Kidney tubule cell (primary cell): ENCODE measurements at regions not wholly inside any gene's neighbourhood (a gene's known extent, or its start where the extent isn't known, plus 50 kb on each side); places are given as distances from the start of the nearest gene placed in this dataset.
A peak's percentile ranks its signal among the peaks of the same experiment; 100 is the strongest.

Source experiments
- DNase-seq: peaks from one replicate; pipeline ENCODE4 v3.0.0-alpha.2; 2018; ENCODE audit warnings: low spot score

DNA sequence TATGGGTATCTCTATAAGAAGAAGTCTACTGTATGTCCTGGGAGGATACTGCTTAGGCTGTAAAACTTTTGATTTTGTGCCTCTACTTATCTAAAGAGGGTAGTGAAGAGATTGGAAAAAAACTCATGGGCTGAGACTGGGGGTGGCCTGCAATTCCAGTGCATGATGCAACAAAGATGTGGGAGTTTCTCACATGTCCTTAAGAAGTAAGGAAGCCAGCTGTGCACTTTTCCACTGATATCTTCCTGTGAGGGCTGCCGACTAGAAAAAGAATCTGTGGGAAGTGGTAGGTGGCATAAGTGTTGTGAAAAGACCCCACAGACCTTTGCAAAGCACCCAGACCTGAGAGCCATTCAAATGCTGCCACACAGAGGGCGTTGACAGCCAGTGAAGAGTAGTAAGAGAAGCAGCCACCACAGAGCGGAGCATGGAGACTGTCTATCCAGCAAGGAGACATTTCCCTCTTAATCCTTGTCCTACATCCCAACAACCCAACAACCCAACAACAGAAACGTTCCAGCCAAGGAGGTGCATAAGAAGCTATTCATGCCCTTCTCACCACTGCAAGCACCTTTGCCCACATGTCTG, 65.1 kb downstream of the PFDN4 start:
- DNase-seq, result no peak

DNA sequence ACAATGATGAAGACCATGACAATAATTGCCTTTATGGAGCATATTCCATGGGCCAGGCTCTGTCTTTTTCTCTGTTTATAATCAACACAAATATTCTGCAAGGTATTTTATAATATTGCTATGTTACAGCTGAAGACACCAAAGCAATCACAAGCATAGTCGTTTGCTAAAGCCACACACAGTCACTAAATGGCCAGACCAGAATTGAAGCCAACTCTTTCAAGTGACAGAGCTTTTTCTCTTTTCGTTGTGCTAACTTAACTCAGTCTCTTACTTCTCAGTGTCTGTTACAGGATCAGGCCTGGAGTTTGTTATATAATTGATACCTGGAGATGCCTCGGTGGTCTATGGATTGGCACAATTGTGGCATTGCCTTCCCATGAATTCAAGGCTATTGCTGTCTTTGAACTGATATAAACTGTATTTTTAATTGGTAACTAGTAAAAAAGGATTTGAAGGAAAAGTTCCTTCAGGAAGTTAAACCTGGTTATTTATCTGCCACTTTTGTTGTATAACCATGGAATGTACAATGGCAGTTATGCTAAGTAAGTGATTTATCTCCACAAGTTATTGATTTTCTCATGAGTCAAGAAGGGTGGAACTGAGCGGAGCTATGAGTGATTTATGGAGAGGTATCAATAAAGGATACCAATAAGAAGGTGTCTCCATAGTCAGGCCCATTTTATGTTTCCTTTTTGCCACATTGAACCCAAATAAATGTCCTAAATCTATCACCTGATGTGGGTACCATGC, 67.6 kb downstream of the PFDN4 start:
- peak; percentile 49 for DNase-seq

DNA sequence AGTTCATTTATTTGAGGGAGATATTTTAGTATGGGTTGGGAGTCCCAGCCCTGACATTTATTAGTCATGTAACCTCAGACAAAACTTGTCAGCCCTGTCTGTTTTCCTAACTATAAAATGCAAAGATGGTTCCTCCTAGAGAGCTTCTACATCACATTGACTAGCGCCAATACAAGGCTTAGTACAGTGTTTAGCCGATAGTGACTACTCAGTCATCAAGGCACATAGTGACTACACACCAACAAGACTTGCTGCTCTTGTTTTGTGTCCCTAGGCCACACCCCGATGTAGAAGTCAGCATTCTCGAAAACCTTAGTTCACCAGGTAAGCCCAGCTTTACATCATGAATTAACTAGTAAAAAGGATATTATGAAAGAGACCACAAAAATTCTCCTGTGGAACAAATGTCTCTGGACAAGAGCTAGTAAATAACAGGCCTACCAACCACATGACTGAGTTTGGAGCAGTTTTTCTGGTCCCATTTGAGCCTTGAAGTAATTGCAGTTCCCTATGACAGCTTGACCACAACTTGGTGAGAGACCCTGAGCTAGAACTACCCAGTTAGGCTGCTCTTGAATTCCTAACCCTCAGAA, 68.8 kb downstream of the PFDN4 start:
- peak; percentile 32 for DNase-seq

DNA sequence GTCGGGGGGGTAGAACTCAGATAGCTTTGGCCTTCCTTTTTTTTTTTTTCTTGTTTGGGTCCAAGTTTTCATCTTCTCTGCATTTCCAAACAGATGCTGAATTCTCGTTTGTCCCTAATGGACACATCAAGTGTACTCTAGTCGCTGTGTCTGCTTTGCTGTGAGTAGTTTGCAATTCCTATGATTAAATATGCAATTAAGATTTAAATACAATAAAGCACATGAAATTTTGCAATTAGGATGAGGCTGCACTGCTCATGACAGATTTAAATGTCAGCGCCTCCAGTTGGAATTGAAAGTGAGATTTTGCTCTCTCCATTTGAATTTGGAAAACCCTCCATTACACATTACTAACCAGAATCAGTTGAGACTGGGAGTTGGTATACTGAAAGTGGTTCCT, 70.4 kb downstream of the PFDN4 start:
- DNase-seq, result no peak

DNA sequence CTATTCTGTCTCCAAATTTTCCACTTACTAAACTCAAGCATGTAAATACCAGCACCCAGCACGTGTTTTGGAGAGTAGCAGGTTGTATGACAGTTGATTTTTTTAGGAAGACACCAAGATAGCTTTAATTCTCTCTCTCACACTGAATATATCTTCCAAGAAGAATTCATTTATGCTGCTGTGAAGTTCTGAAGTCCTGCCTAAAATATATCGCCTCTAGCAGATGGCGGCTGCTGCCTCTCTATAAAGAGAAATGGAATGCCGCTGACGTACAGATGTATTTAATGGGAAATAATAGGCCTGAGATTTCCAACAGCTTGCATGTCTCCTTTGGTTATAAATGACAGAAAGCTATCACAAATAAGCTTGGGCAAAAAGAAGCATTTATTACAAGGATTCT, 74.7 kb downstream of the PFDN4 start:
- no peak for DNase-seq

DNA sequence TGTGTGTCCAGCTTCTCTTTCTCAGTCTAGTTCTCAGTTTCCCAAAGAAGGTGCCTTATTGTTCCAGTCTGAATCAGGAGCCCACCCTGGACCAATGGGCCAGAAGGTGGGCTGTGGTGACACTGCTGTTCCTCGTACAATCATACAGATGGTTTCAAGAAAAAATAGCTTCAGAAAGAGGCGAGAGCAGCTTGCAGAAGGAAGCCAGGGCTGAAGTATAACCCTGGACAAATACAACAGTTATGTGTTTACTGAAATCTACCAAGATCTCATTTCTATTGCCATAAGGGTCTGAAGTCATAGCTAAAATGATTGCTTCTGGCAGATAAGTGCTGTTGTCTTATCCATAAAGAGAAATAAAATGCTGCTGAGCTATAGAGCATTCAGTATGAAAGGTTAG, 75.4 kb downstream of the PFDN4 start:
- DNase-seq, result no peak

DNA sequence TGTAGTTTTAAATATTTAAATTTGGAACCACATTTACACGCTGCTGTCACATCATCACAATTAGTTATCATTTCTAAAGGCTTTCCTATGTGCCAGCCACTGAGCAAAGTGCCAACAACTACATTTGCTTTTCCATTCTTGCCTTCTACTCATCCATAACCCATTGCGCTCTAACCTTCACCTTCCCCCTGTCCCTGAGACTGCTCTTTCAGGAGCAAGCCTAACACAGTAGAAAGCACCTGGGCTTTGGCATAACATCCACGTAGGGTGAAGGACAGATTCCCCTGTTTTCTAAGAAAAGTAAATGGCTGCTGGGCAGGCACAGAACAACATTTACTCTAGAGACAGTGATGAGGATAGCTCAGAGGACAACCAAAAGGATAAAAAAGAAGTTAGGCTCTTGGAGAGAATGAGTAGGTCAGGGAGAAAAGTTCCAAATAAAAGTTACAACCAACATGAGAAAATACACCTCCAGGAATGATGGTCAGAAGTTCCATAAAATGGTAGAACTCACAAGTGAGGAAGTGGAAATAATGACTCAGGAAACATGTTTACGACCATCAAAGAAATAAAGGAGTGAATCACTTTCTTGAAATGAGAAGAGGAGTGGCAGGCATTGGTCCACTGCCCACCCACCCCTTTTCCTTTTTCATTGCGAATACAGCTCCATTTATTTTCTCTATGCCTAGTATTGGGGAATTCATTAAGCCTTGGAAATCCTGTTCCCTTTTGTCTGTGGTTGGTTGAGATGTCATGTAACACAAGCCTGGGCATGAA, 77.2 kb downstream of the PFDN4 start:
- DNase-seq, result peak; percentile 59

DNA sequence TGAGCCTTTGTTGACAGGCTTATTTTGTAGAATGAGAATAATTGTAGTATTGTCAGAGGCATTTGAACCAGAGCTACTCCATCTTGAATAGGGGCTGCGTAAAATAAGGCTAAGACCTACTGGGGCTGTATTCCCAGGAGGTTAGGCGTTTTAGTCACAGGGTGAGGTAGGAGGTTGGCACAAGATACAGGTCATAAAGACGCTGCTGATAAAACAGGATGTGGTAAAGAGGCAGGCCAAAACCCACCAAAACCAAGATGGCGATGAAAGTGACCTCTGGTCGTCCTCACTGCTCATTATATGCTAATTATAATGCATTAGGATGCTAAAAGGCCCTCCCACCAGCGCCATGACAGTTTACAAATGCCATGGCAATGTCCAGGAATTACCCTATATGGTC, 82.7 kb downstream of the PFDN4 start:
- no peak for DNase-seq

DNA sequence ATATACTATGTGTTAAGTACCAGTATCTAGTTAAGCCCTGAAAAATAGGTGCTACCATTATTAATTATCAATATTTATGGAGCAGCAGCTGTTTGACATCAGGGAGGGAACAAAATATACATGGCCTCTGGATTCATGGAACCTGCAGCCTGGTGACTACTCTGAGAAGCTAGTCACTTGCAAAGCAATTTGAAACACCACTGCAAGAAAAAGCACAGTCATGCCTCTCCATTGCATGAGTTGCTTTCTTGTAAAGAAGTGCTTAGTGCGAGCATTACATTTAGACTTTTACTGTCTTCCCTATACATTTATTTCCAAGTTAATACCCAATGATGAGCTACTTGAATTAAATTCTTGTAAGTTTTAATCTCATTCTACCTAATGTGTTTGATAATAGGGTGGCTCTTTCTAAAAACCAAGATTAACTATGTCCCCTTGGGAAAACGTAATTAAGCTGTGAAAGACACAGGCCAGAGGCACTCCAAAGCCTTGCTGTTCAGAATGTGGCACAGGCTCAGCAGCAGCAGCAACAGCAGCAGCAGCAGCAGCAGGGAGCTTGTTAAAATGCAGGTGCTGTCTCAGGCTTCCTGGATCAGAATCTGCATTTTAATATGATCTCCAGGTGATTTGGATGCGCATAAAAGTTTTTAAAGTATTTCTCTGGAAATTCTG, 83.6 kb downstream of the PFDN4 start:
- no peak for DNase-seq

DNA sequence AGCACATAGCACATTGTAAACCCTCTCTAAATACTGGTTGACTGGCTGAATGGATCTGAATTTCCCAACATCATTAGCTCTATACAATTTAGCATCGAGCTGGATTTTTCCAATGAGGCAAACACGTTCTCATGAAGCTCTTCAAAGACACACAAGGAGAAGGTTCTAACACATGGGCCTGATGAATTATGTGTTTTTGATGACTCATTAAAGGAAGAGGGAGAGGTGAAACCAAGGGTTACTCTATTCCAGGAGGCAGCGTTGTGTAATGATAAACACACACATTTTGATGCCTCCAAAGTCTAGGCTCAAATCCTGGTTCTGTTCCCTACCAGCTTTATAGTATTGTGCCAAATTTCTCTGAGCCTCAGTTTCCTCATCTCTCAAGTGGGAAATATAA, 84.3 kb downstream of the PFDN4 start:
- DNase-seq, result peak; percentile 45

DNA sequence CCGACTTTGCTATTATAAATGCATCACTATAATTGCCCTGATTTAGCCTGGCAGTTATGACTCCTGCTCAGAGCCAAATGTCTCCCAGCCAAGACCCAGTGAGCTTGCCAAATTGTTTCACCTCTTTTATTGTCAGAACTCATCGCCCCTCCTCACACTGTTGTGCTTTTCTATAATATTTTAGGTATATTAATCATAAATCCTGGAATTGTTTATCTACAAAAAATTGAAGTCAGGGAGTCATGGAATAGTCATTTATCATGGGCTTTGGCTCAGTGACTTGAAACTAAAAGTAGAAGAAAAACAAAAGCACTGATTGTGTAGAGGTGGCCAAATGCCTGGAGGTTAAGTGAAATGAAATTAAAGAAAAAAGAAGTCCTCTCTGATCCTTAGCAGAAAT, 85.6 kb downstream of the PFDN4 start:
- no peak for DNase-seq

DNA sequence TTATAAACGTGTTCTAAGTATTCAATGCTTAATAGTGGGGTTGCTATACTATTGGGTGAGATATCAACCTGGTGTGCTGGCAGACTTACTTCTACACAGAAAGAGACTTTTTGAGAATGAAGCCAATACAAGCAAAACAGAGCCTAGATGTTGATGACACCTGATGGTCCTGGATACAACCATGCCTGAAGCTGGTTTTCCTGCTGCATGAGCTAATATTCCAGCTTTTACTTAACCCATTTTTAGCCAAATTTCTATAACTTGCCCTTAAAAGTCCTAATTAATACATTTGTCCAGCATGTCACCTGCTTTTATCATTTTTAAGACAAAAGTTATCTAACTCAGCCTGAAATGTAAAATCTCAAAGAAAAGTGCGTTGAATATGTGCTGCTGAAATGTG, 86.2 kb downstream of the PFDN4 start:
- no peak for DNase-seq

DNA sequence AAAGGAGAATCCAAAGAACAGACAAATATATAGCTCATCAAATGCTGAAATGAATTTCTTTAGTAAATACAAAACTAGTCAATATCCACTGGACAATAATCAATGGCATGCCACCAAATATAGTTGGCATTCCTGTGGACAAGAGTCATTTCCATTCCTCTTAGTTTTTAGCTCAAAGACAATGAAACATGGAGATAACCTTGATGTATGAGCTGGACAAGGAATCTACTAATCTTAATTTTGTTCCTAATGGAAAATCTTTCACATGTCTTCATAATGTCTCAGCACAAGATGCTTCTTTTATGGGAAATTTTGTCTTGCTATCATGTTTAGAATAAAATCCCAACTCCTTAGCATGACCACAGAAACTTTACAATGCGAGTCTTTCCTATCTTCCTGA, 87.8 kb downstream of the PFDN4 start:
- no peak for DNase-seq

DNA sequence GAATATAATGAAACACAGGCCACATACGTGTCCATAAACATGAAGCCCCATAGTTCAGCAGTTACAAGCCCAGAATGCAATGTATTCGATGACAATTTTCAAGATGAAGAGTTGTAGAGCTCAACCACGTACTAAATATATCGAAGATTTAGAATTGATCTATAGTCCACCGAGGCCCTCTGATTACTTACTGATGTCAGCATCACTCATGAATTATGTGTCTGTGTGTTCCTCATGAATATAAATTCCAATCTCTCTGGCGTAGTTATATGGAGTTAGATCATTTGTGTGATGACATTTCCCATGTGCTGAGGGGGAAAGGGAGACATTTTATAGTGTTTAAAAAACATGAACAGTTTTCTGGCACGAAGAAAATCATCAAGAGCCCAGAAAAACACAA, 97.5 kb downstream of the PFDN4 start:
- no peak for DNase-seq

DNA sequence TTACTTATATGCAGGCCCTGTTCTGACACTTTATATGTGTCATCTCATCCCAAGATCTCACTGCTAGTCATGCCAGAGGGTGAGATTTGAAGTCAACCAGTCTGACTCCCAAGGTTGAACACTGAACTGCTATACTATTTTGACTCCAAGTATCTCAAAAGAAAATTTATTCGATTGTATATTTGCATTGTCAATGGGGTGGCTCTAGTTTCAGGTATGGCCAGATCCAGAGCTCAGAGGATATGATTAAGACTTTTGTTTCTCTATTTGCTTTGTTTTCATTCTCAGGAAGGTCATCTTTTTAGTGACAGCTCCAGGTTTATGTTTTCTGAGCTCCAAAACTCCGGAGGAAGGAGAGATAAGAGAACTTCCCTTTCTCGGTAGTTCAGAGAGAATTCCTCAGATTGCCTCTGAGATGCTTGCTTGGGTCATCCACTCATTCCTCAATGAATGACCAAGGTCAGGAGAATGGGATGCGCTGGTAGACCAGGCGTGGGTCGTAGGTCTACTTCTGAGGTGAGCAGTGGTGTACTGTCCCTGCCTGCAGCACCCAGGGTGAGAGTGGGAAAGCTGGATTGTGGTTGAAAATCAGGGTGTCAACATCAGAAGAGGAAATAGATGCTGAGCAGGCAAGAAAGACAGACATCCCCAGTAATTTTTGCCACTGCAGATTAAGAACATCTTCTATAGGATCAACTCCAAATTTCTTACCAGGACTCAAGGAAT, 99.3 kb downstream of the PFDN4 start:
- DNase-seq, result no peak

DNA sequence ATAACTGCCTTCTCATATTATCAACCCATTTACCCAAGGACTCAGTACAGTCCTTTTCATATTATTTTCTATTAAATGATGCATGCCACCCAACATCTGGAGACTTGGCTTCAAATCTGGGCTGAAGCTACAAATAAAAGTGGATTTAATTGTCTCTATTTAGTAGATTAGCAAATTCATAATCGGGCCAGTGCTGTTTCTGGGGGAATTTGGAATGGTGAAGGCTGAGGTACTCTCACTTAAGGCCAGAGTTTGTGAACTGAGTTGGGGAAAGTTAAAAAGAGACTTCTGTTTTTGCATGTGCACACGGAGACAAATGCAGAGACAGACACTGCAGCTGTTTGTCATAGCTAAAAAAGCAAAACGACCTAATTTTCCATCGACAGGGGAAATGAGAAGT, 100.9 kb downstream of the PFDN4 start:
- no peak for DNase-seq

DNA sequence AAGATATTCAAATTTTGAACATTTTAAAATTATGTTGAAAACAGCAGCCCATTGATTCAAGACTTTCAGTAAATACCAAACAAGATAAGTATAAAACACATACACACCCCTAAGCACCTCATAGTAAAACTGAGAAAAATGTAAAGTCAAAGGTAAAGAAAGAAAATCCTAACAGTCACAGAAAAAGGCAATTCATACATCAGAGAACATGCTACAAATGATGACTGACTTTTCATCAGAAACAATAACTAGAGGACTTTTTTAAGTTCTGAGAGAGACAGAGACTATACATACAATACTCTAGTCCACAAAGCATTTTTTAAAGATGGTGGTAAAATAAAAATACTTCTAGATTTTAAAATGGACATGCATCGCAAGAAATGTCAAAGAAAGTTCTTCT, 111.0 kb downstream of the PFDN4 start:
- no peak for DNase-seq

DNA sequence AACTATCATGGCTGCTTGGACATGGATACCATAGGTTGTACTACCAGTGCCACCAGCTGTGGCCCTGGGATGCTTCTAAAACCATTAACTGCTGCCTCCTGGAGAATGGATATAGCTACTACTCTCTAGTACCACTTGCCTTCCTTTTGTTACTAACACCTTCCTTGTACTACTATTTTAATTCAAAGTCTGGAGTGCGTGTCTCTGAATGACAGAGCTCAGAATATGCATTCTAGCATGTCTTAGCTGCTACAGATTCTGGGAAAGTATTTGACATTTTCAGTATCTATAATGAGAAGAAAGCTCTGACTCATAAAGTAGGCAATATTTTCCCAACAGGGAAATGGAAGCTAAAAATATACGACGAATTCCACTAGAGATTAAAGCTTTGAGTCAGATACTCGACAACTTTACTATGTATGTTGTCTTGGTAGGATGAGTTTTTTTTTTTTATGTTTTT, 112.3 kb downstream of the PFDN4 start:
- DNase-seq, result no peak

DNA sequence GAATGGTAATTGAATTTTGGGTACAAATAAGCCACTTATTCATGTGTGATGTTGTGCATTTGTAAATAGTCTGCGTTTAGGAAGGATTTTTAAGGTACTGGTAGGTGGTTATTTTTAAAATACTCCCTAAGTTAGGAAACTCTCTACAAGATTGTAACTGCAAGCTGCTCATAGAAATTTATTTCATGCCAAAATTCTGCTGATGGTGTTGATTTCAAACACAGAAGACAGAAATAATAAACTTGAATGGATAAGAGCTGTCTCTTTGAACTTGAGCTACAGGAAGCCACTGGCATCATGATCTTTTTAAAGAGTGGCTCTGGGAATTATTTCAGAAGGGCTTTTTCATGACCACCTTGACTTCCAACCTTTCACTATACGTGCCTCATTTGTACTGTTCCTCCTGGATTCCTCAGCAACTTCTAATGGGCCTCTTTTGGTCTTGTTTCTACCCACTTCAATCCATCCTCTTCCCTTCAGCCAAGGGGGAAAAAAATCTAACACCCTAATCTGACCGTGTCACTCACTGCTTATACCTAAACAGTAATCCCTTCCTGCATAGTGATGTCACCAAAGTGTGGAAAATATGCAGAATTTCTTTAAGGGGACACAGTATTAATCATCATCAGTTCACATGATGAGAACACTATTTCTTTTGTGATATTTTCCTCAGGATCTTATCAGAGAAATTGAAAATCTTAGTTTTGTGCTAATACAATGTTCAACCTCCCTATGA, 113.6 kb downstream of the PFDN4 start:
- DNase-seq, result no peak

DNA sequence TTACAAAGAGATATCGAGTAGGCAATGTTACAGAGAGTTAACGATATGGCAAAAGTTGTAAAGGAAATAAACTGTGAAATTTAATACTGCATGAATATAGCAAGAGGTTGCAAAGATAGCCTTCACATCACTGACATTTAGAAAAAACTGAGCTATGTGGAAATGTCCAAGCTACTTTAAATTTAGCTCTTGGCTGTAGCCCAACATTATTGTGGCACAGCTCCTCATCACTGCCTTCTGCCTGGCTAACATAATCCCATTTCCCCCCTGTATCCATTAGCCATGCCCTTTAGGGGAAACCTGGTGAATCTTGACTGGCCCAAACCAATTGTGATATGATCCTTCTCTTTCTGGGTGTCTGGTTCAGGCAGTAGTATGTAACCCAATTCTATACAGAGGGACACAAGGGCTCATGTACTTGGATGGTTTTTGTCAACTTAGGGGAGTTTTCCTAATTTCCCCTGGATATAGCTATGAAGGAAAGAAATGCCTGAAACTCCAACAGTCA, 115.4 kb downstream of the PFDN4 start:
- DNase-seq, result no peak

DNA sequence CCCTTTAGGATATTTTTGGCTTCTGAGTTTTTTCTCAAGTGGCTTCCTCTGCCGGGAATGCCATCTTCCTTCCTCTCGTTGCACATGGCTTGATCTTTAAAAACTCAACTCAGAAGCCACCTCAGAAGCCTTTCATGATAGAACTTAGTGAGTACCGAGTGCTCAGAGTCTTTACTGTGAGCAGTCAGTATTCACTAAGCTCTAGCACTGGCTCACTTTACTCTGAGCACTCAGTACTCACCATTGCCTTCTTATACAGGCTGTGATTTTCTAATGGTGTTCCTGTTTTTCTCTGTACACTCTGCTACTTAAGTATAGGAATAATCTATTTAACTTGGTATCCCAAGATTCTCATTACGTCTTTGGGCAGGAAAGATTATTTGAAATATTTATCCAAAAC, 116.2 kb downstream of the PFDN4 start:
- no peak for DNase-seq
